GM20000 (cell line): ENCODE measurements at regions not wholly inside any gene's neighbourhood (a gene's known extent, or its start where the extent isn't known, plus 50 kb on each side); places are given as distances from the start of the nearest gene placed in this dataset.

Source experiments
- DNase-seq: peaks from one replicate; pipeline ENCODE4 v3.0.0; 2012; ENCODE audit warnings: low spot score
- TF ChIP-seq, protein P1 (sequence below): IDR thresholded peaks from 2 replicates; pipeline ENCODE4 v1.5.1; 2012; ENCODE audit warnings: mild to moderate bottlenecking, control low read depth; ENCODE audit errors: extremely low read depth, missing control alignments

DNA sequence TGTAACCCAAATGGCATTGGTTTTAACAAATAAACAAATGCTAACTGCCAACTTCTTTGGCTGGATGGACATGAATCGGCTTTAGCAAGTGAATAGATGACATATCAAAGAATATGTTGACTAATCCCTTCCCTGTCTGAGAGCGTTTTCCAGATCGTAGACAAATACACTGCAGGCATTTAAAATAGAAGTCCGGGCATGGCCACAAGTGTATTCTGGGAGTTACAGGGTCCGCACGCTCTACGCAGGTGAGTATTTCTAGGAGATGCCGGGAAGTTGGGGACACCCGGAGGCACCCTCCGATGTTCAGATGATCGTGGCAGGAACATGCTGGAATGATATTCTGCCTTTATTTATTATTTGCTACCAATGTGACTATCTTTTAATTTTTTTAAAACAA is 53.2 kb upstream of the ZNF536 start:
- TF ChIP-seq, protein P1, sequence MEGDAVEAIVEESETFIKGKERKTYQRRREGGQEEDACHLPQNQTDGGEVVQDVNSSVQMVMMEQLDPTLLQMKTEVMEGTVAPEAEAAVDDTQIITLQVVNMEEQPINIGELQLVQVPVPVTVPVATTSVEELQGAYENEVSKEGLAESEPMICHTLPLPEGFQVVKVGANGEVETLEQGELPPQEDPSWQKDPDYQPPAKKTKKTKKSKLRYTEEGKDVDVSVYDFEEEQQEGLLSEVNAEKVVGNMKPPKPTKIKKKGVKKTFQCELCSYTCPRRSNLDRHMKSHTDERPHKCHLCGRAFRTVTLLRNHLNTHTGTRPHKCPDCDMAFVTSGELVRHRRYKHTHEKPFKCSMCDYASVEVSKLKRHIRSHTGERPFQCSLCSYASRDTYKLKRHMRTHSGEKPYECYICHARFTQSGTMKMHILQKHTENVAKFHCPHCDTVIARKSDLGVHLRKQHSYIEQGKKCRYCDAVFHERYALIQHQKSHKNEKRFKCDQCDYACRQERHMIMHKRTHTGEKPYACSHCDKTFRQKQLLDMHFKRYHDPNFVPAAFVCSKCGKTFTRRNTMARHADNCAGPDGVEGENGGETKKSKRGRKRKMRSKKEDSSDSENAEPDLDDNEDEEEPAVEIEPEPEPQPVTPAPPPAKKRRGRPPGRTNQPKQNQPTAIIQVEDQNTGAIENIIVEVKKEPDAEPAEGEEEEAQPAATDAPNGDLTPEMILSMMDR: no peak
- no peak for DNase-seq

DNA sequence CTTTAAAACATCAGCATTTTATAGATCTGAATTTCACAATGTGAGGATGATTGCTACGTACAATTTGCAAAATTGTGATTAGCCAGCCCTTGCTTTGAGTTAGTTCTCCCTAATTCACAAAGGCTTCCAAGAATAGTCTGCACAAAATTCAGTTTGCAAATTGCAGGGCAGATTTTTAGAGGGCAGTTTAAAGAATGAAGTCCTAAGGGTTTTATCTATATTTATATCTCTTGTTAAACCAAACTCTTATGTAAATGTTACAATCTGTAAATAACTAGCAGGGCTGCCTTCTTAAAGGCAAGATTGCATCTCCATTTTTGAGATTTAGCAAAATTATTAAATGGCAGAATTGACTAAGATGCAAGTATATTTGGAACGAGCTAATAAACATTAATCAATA is 52.8 kb upstream of the ZNF536 start:
- TF ChIP-seq, protein P1: no peak

DNA sequence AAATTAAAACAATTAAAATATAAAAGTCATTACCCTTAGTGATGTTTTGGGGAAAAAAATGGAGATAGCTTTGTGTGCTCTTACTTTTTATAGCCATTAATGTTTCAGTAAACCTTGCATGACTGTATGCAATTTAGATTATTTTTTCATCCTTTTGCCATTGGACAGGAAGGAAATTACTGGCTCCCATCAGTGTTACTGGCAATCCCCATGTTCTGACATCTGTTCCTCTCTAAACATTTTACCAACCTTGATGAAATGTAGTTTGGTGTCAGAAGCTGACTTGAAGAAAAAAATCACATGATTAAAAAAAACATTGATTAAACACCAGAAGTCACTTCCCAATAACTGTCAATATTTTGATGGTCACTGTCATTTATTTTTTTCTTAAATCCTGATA is 52.3 kb upstream of the ZNF536 start:
- no peak for DNase-seq
- TF ChIP-seq, protein P1: no peak

More for the DNA sequence above, 52.8 kb upstream of the ZNF536 start:
- DNase-seq: no peak

DNA sequence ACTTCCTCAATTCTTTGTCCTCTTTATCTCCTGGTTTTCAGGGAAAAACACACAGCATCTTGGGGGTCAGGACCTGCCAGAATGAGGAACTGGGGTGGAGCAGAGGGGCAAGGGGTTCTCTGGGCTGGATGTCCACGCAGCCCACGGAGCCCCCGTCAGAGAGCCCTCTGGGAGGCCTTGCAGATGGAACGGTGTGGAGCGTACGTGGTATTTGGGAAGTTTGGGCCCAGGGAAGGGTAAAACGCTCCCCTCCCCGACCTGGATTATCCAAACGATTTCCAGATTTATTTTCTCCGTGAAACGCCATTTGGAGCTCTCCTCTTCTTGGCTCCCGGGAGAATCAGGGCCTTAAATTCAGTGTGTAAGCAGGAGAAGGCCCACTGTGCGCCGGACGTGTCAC is 51.7 kb upstream of the ZNF536 start:
- DNase-seq: no peak
- TF ChIP-seq, protein P1: no peak

DNA sequence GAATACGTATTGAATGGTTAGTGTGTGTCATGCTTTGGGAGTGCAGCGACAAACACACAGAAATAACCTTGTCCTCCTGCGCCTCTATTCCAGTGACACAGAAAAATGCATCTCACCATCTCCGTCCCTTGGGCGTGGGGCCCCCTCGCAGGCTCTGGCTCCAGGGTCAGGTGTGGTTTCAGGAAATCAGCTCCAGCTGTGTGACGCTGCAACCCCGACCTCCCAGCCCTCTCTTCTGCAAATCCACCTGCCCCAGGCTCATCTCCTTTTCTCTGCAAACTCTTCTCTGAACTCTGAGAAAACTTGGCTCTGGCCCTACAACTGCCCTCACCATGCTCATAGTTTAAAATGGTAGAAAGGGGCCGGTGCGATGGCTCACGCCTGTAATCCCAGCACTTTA is 51.3 kb upstream of the ZNF536 start:
- no peak for DNase-seq
- TF ChIP-seq, protein P1: no peak
